ENCODE measurements at regions not wholly inside any gene's neighbourhood (a gene's known extent, or its start where the extent isn't known, plus 50 kb on each side); places are given as distances from the start of the nearest gene placed in this dataset.

GRCh38 chr1:82947278-82947677, 1051.7 kb downstream of the TTLL7 start:
- no peak for DNase-seq (ENCODE audit: low read depth)
- H3K4me3 ChIP-seq (ENCODE audit: low read depth, low read length) = no peak overlapping the region
- TF ChIP-seq, protein P1, sequence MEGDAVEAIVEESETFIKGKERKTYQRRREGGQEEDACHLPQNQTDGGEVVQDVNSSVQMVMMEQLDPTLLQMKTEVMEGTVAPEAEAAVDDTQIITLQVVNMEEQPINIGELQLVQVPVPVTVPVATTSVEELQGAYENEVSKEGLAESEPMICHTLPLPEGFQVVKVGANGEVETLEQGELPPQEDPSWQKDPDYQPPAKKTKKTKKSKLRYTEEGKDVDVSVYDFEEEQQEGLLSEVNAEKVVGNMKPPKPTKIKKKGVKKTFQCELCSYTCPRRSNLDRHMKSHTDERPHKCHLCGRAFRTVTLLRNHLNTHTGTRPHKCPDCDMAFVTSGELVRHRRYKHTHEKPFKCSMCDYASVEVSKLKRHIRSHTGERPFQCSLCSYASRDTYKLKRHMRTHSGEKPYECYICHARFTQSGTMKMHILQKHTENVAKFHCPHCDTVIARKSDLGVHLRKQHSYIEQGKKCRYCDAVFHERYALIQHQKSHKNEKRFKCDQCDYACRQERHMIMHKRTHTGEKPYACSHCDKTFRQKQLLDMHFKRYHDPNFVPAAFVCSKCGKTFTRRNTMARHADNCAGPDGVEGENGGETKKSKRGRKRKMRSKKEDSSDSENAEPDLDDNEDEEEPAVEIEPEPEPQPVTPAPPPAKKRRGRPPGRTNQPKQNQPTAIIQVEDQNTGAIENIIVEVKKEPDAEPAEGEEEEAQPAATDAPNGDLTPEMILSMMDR (IDR thresholded peaks at IDR 0.05; ENCODE audit: insufficient read depth, low read length) = no peak

DNA sequence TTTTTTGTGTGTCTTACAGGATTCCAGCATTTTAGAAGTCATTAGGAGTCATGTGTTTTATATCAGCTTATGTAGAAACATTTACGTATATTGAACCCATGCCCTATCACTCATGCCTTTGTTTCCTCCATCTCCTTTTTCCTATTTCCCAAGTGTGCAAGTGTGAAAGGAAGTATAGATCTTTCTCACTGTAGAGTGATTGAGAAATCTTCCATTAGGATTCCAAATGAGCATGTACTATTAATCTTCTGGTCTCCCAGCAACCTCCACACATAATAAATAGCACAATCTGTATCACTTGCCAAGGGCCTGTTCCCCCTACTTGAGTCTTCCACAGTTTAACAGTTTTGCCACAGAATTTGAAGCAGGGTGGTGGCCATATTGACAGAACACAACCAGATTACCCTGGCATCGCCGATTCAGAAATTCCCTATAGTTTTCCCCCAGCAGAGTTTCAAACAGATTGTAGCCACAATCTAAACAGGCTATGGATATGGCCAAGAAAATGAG, 1052.8 kb downstream of the TTLL7 start:
- no peak for DNase-seq (ENCODE audit: low read depth)
- TF ChIP-seq, protein P1 (IDR thresholded peaks at IDR 0.05; ENCODE audit: insufficient read depth, low read length) = no peak

GRCh38 chr1:82944822-82945221, 1054.1 kb downstream of the TTLL7 start:
- no peak overlapping the region for H3K4me3 ChIP-seq (ENCODE audit: low read depth, low read length)
- TF ChIP-seq, protein P1 (IDR thresholded peaks at IDR 0.05; ENCODE audit: insufficient read depth, low read length) = no peak
- DNase-seq (ENCODE audit: low read depth) = no peak

More for the DNA sequence above, 1052.8 kb downstream of the TTLL7 start:
- no peak overlapping the region for H3K4me3 ChIP-seq (ENCODE audit: low read depth, low read length)

DNA sequence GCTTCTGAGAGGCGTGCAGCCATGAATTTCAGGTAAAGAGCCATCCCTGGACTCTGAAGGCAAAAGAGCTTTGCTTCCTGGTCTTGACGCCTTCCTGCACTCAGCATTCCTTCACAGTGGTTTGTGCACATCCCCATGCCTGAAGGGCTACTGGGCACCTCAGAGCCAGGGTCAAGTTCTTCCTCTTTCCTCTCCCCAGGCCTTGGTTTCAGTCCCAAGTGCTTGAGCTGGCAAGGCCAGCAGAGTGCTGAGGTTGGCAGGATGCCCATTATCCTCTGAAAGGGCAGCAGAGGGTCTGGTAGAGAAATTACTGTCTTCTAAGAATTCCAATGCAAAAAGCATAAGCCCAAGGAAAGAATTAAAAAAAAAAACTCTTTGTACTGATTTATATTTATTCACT, 1064.9 kb downstream of the TTLL7 start:
- TF ChIP-seq, protein P1 (IDR thresholded peaks at IDR 0.05; ENCODE audit: insufficient read depth, low read length) = no peak
- DNase-seq (ENCODE audit: low read depth) = no peak
- H3K4me3 ChIP-seq (ENCODE audit: low read depth, low read length) = no peak overlapping the region

DNA sequence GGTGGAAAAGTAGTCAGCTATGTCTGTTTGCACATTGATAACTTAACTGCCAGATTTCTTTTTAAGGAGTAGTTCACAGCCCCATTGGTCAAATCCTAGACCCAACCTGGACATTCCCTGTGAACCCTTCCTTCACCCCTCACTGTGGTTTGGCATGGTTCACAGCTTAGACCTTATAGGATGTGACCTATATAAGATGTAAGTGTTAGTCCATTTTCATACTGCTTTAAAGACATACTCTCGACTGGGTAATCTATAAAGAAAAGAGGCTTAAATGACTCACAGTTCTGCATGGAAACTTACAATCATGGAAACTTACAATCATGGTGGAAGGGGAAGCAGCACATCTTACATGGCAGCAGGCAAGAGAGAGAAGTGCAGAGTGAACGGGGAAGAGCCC, 1066.2 kb downstream of the TTLL7 start:
- no peak overlapping the region for H3K4me3 ChIP-seq (ENCODE audit: low read depth, low read length)
- no peak for DNase-seq (ENCODE audit: low read depth)
- TF ChIP-seq, protein P1 (IDR thresholded peaks at IDR 0.05; ENCODE audit: insufficient read depth, low read length) = no peak

- DNase-seq (ENCODE audit: low read depth) = no peak
- TF ChIP-seq, protein P1 (IDR thresholded peaks at IDR 0.05; ENCODE audit: insufficient read depth, low read length) = no peak
- H3K4me3 ChIP-seq (ENCODE audit: low read depth, low read length) = no peak overlapping the region
Measured at GRCh38 chr1:82932207-82932606, 1066.7 kb downstream of the TTLL7 start.

- TF ChIP-seq, protein P1 (IDR thresholded peaks at IDR 0.05; ENCODE audit: insufficient read depth, low read length) = no peak
- no peak for DNase-seq (ENCODE audit: low read depth)
- H3K4me3 ChIP-seq (ENCODE audit: low read depth, low read length) = no peak overlapping the region
Measured at GRCh38 chr1:82931006-82931405, 1067.9 kb downstream of the TTLL7 start.
